ENCODE measurements at regions not wholly inside any gene's neighbourhood (a gene's known extent, or its start where the extent isn't known, plus 50 kb on each side); places are given as distances from the start of the nearest gene placed in this dataset.

- TF ChIP-seq EZH2 (IDR thresholded peaks at IDR 0.05; ENCODE audit: insufficient read depth, poor library complexity, severe bottlenecking) (no peak), EZH2phosphoT487 (IDR thresholded peaks at IDR 0.05; ENCODE audit: insufficient read depth, low read depth) (no peak)
Observed at GRCh38 chr15:95168951-95169431, 937.6 kb downstream of the MCTP2 start.

All from GM23248 (cell line).